ENCODE measurements at regions not wholly inside any gene's neighbourhood (a gene's known extent, or its start where the extent isn't known, plus 50 kb on each side); places are given as distances from the start of the nearest gene placed in this dataset.

DNA sequence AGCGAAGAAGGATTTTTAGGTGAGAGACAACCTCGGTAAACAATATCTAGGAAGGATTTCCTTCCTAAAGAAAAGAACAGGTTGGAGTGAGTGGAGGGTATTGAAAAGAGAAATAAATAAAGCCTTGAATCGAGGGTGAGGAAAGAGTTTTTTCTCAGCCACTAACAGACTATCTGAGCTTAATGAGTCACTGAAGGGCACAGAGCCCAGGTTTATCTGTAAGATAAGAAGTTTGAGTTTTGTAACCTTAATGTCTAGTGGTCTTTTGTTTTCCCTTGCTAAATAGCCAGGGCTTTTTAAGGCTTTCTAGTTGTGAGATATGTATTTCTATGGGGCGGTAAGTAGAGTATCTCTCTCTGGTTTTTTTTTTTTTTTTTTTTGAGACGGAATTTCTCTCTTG lies 394.5 kb upstream of the KIRREL3 start:
- peaks cover 8% of the 10 kb centered on the region for H3K9me3 Mint-ChIP-seq
- ATAC-seq (ENCODE audit: low read depth) (no peak), DNase-seq (ENCODE audit: low spot score in 2 of 2) (no peak)
- H3K4me3 Mint-ChIP-seq: no peak overlapping the region
- H3K27me3 Mint-ChIP-seq: no peaks in the 10 kb centered on the region
- H3K4me1 Mint-ChIP-seq: no peaks in the 10 kb centered on the region
- no peaks in the 10 kb centered on the region for H3K36me3 Mint-ChIP-seq
- H3K27ac Mint-ChIP-seq: no peak overlapping the region

GRCh38 chr11:127393460-127393997 lies 393.0 kb upstream of the KIRREL3 start:
- peaks cover 8% of the 10 kb centered on the region for H3K9me3 Mint-ChIP-seq
- H3K4me3 Mint-ChIP-seq: no peak overlapping the region
- H3K27me3 Mint-ChIP-seq: no peaks in the 10 kb centered on the region
- no peaks in the 10 kb centered on the region for H3K36me3 Mint-ChIP-seq
- no peak for ATAC-seq (ENCODE audit: low read depth)
- no peaks in the 10 kb centered on the region for H3K4me1 Mint-ChIP-seq
- H3K27ac Mint-ChIP-seq: no peak overlapping the region
- no peak for DNase-seq (ENCODE audit: low spot score in 2 of 2)

- no peaks in the 10 kb centered on the region for H3K36me3 Mint-ChIP-seq
- no peak overlapping the region for H3K4me3 Mint-ChIP-seq
- no peak for DNase-seq (ENCODE audit: low spot score in 2 of 2)
- H3K27ac Mint-ChIP-seq: no peak overlapping the region
- H3K27me3 Mint-ChIP-seq: no peaks in the 10 kb centered on the region
- H3K9me3 Mint-ChIP-seq: peaks cover 8% of the 10 kb centered on the region
- H3K4me1 Mint-ChIP-seq: no peaks in the 10 kb centered on the region
- ATAC-seq (ENCODE audit: low read depth): no peak
Measured at GRCh38 chr11:127392575-127392974, 392.0 kb upstream of the KIRREL3 start.

GRCh38 chr11:127390465-127390864 lies 389.9 kb upstream of the KIRREL3 start:
- DNase-seq (ENCODE audit: low spot score in 2 of 2): no peak
- peaks cover 8% of the 10 kb centered on the region for H3K9me3 Mint-ChIP-seq
- no peaks in the 10 kb centered on the region for H3K27me3 Mint-ChIP-seq
- no peaks in the 10 kb centered on the region for H3K4me1 Mint-ChIP-seq
- no peak for ATAC-seq (ENCODE audit: low read depth)
- H3K36me3 Mint-ChIP-seq: no peaks in the 10 kb centered on the region
- H3K27ac Mint-ChIP-seq: no peak overlapping the region
- H3K4me3 Mint-ChIP-seq: no peak overlapping the region

DNA sequence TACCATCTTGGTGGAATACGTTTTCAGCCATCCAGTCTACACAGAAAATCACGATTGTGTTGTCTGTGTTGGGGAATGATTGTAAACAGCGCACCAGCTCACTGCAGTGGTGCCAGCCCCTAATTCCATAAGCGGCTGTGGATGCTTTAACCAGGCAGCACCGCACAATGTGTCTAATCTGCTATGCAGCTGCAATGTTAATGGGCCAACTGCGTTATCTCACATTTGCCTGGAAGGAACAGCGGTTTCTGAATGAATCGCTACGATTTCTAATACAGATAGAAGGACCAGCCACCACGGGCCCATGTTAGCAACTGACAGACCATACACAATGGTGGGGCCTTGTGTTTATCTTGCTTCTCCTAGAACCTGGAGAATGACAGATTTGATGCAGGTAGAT lies 384.5 kb upstream of the KIRREL3 start:
- Mint-ChIP-seq H3K9me3 (peaks cover under 1% of the 10 kb centered on the region), H3K36me3 (no peaks in the 10 kb centered on the region), H3K4me1 (no peaks in the 10 kb centered on the region), H3K4me3 (no peak overlapping the region), H3K27me3 (no peaks in the 10 kb centered on the region), H3K27ac (no peak overlapping the region)
- ATAC-seq (ENCODE audit: low read depth): no peak
- no peak for DNase-seq (ENCODE audit: low spot score in 2 of 2)

DNA sequence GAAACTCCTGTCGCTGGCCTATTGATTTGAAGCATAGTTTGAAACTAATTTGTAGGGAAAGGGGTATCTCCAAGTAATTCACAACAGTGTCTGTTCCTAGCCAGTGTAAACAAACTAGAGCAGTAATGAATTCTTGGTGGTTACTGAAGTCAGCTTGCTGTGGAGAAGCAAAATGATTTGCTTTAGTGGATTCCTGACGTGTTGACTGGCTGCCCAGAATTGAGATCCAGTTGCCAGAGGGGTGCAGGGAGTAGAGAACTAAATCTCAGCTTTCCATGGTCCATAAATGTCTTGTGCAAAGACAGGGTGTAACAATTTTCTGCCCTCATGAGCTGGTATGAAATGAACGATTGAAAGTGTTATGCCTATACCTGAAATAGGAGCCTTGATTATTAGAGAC lies 382.5 kb upstream of the KIRREL3 start:
- ATAC-seq (ENCODE audit: low read depth) (no peak), DNase-seq (ENCODE audit: low spot score in 2 of 2) (no peak)
- no peaks in the 10 kb centered on the region for H3K4me1 Mint-ChIP-seq
- no peaks in the 10 kb centered on the region for H3K27me3 Mint-ChIP-seq
- no peaks in the 10 kb centered on the region for H3K9me3 Mint-ChIP-seq
- H3K36me3 Mint-ChIP-seq: no peaks in the 10 kb centered on the region
- no peak overlapping the region for H3K4me3 Mint-ChIP-seq
- no peak overlapping the region for H3K27ac Mint-ChIP-seq

DNA sequence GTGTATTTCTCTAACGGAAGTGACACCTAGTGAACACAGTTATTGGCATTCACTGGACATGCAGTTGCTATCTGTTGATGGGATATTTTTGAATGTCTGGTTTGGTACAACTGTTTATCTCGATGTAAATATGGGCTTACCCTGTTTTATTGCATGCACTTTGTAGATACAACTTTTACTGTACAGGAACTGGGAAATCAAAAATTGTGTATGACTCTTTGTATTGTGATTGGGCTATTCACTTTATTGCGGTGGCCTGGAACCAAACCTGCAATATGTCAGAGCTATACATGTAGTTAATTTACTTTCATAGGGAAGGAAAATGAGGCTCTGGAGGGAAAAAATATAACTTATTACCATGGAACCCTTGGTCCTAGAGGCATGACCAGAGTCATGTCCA lies 380.7 kb upstream of the KIRREL3 start:
- no peak overlapping the region for H3K27ac Mint-ChIP-seq
- ATAC-seq (ENCODE audit: low read depth) (no peak), DNase-seq (ENCODE audit: low spot score in 2 of 2) (no peak)
- no peak overlapping the region for H3K4me3 Mint-ChIP-seq
- H3K36me3 Mint-ChIP-seq: no peaks in the 10 kb centered on the region
- no peaks in the 10 kb centered on the region for H3K9me3 Mint-ChIP-seq
- H3K27me3 Mint-ChIP-seq: peaks cover 2% of the 10 kb centered on the region
- no peaks in the 10 kb centered on the region for H3K4me1 Mint-ChIP-seq

DNA sequence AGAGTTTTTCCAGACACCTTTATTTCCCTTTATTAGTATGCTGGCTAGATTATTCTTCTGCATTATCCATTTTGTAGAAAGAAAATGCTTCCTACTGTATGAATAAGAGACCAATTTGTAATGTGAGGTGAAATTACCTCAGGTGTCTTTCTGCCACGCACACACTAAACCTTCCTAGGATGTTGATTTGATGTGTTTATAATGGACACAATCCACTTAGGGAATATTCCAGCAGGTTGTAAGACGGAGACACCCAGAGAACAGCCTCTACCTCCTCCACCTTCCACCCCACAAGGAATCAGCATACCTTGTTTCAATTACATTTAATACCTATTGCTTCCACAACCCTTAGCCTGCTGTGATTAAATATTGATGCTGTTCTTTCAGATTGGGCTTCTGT lies 379.1 kb upstream of the KIRREL3 start:
- Mint-ChIP-seq H3K27ac (no peak overlapping the region), H3K4me1 (no peaks in the 10 kb centered on the region), H3K9me3 (peaks cover 2% of the 10 kb centered on the region), H3K36me3 (no peaks in the 10 kb centered on the region), H3K27me3 (peaks cover 2% of the 10 kb centered on the region), H3K4me3 (no peak overlapping the region)
- DNase-seq (ENCODE audit: low spot score in 2 of 2) (no peak), ATAC-seq (ENCODE audit: low read depth) (no peak)

DNA sequence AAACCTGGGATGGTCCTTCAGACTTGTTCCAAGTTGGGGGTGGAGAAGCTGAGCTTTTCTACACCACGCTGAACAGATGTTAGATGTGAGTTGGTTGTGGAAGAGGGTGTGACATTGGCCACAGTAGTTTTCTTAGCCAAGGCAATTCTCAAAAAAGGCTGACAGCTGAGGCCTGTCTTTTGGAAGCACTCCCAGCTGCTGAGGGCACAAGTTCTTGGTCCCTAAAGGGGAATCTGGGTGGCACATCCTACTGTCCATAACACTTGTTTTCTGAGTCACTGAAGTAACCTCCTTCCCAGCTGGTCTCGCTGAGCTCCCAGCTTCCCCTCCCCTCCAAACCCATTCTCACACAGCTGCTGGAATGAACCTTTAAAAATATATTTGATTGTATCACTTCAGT lies 375.7 kb upstream of the KIRREL3 start:
- no peaks in the 10 kb centered on the region for H3K36me3 Mint-ChIP-seq
- no peak overlapping the region for H3K4me3 Mint-ChIP-seq
- H3K27ac Mint-ChIP-seq: no peak overlapping the region
- H3K9me3 Mint-ChIP-seq: peaks cover 2% of the 10 kb centered on the region
- DNase-seq (ENCODE audit: low spot score in 2 of 2): no peak
- no peaks in the 10 kb centered on the region for H3K4me1 Mint-ChIP-seq
- H3K27me3 Mint-ChIP-seq: peaks cover 2% of the 10 kb centered on the region
- no peak for ATAC-seq (ENCODE audit: low read depth)

GRCh38 chr11:127369356-127369755 lies 368.8 kb upstream of the KIRREL3 start:
- Mint-ChIP-seq H3K27ac (no peak overlapping the region), H3K36me3 (no peaks in the 10 kb centered on the region), H3K4me1 (no peaks in the 10 kb centered on the region), H3K4me3 (no peak overlapping the region), H3K27me3 (no peaks in the 10 kb centered on the region), H3K9me3 (no peaks in the 10 kb centered on the region)
- no peak for DNase-seq (ENCODE audit: low spot score in 2 of 2)
- ATAC-seq (ENCODE audit: low read depth): no peak

DNA sequence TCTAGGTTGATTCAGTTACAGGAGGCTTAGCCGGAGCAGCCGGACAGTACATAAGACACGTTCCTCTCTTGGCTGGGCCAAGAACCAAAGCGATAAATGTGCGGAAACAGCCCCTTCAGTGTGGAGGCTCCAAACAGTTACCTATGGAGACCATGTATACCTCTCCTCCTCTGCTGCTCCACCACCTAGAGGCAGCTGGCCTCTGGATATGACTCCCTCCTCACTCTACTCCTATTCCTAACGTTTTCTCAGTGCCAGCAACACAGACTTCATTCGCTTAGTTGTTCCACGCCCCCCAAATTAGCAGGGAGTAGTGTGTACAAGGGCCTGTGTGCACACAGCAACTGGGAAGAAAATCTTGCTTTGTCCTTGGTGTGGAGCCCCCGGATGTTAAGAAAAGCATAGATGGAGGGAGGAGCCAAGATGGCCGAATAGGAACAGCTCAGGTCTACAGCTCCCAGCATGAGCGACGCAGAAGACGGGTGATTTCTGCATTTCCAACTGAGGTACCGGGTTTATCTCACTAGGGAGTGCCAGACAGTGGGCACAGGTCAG lies 362.3 kb upstream of the KIRREL3 start:
- H3K4me3 Mint-ChIP-seq: no peak overlapping the region
- ATAC-seq (ENCODE audit: low read depth) (no peak), DNase-seq (ENCODE audit: low spot score in 2 of 2) (no peak)
- H3K4me1 Mint-ChIP-seq: no peaks in the 10 kb centered on the region
- peaks cover 3% of the 10 kb centered on the region for H3K27me3 Mint-ChIP-seq
- H3K9me3 Mint-ChIP-seq: no peaks in the 10 kb centered on the region
- no peaks in the 10 kb centered on the region for H3K36me3 Mint-ChIP-seq
- H3K27ac Mint-ChIP-seq: no peak overlapping the region

- Mint-ChIP-seq H3K9me3 (no peaks in the 10 kb centered on the region), H3K27ac (no peak overlapping the region), H3K4me3 (no peak overlapping the region), H3K4me1 (no peaks in the 10 kb centered on the region), H3K27me3 (peaks cover 3% of the 10 kb centered on the region), H3K36me3 (no peaks in the 10 kb centered on the region)
- ATAC-seq (ENCODE audit: low read depth): no peak
- no peak for DNase-seq (ENCODE audit: low spot score in 2 of 2)
Measured at GRCh38 chr11:127358160-127358559, 357.6 kb upstream of the KIRREL3 start.

DNA sequence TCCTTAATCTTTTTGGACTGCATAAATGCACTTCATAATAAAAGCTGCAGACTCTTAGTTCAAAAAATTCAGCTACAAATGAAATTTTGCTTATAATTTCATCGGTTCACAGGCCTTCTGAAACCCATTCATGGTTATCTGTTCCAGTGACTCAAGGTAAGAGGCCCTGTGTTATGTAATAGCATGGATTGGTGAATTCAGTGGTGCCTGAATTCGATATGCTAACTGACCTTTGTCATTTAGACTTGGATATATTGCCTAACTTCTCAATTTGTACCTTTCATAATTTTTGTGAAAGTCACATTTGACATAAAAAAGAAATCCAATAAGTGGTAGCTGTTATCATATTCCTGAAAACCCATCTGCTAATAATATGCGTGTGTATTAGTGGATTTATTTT lies 349.9 kb upstream of the KIRREL3 start:
- H3K4me3 Mint-ChIP-seq: no peak overlapping the region

GRCh38 chr11:127345819-127346459 lies 345.4 kb upstream of the KIRREL3 start:
- Mint-ChIP-seq H3K4me3 (no peak overlapping the region), H3K27me3 (no peaks in the 10 kb centered on the region), H3K27ac (no peak overlapping the region), H3K4me1 (no peaks in the 10 kb centered on the region), H3K9me3 (peaks cover 4% of the 10 kb centered on the region), H3K36me3 (peaks cover 2% of the 10 kb centered on the region)
- ATAC-seq (ENCODE audit: low read depth) (no peak), DNase-seq (ENCODE audit: low spot score in 2 of 2) (no peak)

More for the DNA sequence above, 349.9 kb upstream of the KIRREL3 start:
- Mint-ChIP-seq H3K27ac (no peak overlapping the region), H3K4me1 (no peaks in the 10 kb centered on the region), H3K27me3 (no peaks in the 10 kb centered on the region), H3K9me3 (peaks cover 4% of the 10 kb centered on the region), H3K36me3 (peaks cover 2% of the 10 kb centered on the region)
- no peak for DNase-seq (ENCODE audit: low spot score in 2 of 2)
- ATAC-seq (ENCODE audit: low read depth): no peak

- no peak overlapping the region for H3K27ac Mint-ChIP-seq
- no peaks in the 10 kb centered on the region for H3K27me3 Mint-ChIP-seq
- no peaks in the 10 kb centered on the region for H3K36me3 Mint-ChIP-seq
- no peak overlapping the region for H3K4me3 Mint-ChIP-seq
- peaks cover 4% of the 10 kb centered on the region for H3K9me3 Mint-ChIP-seq
- no peaks in the 10 kb centered on the region for H3K4me1 Mint-ChIP-seq
- DNase-seq (ENCODE audit: low spot score in 2 of 2) (no peak), ATAC-seq (ENCODE audit: low read depth) (no peak)
Measured at GRCh38 chr11:127340438-127340837, 339.9 kb upstream of the KIRREL3 start.
